HFF-Myc (cell line): ENCODE measurements at regions not wholly inside any gene's neighbourhood (a gene's known extent, or its start where the extent isn't known, plus 50 kb on each side); places are given as distances from the start of the nearest gene placed in this dataset.
A peak's percentile ranks its signal among the peaks of the same experiment; 100 is the strongest.
"Not testable (repeated sequence)": the region's sequence is repeated elsewhere in the genome, so short reads cannot be mapped to it uniquely, and the experiment has no call there.

Experiments used
- DNase-seq: peaks from one replicate; pipeline ENCODE4 v3.0.0-alpha.2; 2011; ENCODE audit warnings: low read depth; ENCODE audit errors: extremely low read depth
- H3K4me3 ChIP-seq: replicated peaks from 2 replicates; pipeline ENCODE4 v1.5.1; 2011; ENCODE audit warnings: low read depth, mild to moderate bottlenecking, control low read depth, low read length
- CTCF ChIP-seq: IDR thresholded peaks from 2 replicates; pipeline ENCODE4 v1.5.1; 2012; ENCODE audit warnings: mild to moderate bottlenecking, low read depth, low read length, control low read depth; ENCODE audit errors: missing control alignments

GRCh38 chr18:75970212-75970611 is 524.8 kb downstream of the ZNF516 start:
- no peak overlapping the region for H3K4me3 ChIP-seq
- DNase-seq, result no peak
- no peak for TF ChIP-seq CTCF

- H3K4me3 ChIP-seq, result no peak overlapping the region
- DNase-seq, result no peak
- TF ChIP-seq CTCF, result no peak
Observed at GRCh38 chr18:75966431-75966830, 528.6 kb downstream of the ZNF516 start.

GRCh38 chr18:75962036-75962572 is 532.9 kb downstream of the ZNF516 start:
- H3K4me3 ChIP-seq, result no peak overlapping the region
- no peak for DNase-seq
- no peak for TF ChIP-seq CTCF

- DNase-seq, H3K4me3 ChIP-seq: not testable (repeated sequence)
Observed at GRCh38 chr18:75960356-75960755, 532.9 kb upstream of the SMIM21 start.

GRCh38 chr18:75959150-75959549 is 531.6 kb upstream of the SMIM21 start:
- H3K4me3 ChIP-seq, result no peak overlapping the region
- no peak for DNase-seq
- TF ChIP-seq CTCF, result no peak

GRCh38 chr18:75958683-75959082 is 531.2 kb upstream of the SMIM21 start:
- no peak for DNase-seq
- H3K4me3 ChIP-seq, result no peak overlapping the region
- TF ChIP-seq CTCF, result peak; percentile 3

- TF ChIP-seq CTCF, result no peak
- H3K4me3 ChIP-seq, result no peak overlapping the region
- no peak for DNase-seq
Observed at GRCh38 chr18:75945265-75945933, 517.9 kb upstream of the SMIM21 start.
